Right kidney (tissue), 1 donor: ENCODE measurements at regions not wholly inside any gene's neighbourhood (a gene's known extent, or its start where the extent isn't known, plus 50 kb on each side); places are given as distances from the start of the nearest gene placed in this dataset.

Source experiments
- DNase-seq: peaks from one replicate; pipeline ENCODE4 v3.0.0-alpha.2; 2016

DNA sequence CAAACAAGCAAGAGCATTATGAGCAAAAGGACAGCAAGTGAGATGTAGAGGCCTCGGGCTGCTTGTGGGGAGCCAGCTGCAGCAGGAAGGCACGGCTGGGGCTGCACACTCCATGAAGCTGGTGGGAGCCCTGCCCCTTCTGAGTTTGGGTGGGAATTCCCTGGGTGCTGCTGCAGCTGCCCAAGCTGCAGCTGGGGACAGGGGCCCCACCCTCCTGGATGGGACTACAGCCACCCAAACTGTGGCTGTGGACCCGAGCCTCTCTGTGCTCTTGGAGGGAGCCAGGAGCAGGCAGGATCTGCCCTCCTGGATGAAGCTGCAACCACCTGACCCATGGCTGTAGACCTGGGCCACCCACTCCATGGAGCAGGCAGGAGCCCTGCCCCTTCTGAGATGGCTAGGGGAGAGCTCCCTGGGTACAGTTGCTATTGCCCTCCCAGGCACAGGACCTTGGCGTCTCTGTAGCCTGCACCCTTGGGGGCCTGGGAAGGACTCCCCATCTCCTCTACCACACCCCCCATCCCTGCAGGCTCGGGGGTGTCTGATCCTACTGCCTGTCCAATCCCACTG lies 159.1 kb downstream of the ERCC6L2 start:
- no peak for DNase-seq

GRCh38 chr9:96033896-96034295 lies 158.4 kb downstream of the ERCC6L2 start:
- DNase-seq = no peak

GRCh38 chr9:96031916-96032534 lies 156.5 kb downstream of the ERCC6L2 start:
- no peak for DNase-seq

GRCh38 chr9:96031366-96031824 lies 155.9 kb downstream of the ERCC6L2 start:
- DNase-seq = no peak

DNA sequence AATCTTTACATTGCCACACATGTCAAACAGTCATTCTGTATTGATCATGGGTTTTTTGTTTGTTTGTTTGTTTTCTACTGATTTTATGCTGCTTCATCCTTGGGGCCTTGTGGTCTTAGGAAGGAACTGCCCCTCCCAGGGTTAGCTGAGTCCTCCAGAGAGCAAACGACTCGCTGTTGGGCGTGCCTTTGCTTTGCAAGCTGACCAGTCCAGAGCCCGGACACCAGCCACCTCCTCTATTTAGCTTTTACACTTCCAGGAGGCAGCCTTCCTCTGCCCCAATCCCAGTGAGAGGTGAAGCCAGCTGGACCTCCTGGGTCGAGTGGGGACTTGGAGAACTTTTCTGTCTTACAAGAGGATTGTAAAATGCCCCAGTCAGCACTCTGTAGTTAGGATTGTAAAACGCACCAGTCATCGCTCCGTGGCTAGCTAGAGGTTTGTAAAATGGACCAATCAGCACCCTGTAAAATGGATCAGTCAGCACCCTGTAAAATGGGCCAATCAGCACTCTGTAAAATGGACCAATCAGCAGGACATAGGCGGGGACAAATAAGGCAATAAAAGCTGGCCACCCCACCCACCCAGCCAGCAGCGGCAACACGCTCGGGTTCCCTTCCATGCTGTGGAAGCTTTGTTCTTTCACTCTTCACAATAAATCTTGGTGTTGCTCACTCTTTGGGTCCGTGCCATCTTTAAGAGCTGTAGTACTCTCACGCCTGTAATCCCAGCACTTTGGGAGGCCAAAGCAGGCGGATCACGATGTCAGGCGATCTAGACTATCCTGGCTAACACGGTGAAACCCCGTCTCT lies 154.4 kb downstream of the ERCC6L2 start:
- DNase-seq = no peak

DNA sequence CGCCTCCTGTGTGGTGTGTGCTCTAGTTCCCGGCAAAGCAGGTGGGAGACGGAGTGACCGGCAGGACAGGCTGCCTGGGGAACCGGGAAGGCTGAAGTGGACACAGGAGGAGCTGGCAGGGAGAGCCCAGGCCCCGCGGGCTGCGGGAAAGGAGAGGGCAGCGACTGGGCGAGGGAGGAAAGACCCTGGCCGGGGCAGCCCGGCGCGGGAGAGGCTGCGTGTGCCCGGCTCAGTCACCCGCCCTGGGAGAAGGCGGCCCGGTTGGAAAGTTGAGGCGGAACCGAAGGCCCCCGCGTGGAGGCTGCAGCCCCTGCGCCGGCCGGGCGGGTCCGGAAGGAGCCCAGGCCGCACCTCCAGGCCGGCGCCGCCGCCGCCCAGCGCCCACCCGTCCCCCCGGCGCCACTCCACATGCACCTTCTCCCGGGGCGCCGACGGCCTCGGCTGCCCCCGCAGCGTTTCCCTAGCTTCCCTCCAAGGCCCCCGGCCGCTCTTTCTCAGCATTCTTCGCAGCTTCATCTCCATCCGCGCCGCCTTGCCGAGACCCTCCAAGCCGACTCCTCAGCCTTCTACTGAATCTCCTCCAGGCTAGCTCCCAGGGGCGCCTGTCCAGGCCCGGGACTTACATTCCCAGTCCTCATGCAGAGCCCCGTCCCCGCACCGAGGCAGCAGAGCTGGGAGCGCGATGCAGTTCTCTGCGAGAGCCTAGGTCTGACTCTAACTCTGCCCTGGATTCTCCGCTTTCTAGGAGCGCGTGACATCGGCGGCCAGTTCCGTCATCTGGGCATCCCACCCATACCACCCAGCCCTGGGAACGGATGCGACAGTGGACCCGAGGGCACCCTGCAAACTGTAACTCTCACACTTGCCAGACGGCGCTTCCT lies 152.0 kb downstream of the ERCC6L2 start:
- DNase-seq = peak; percentile 80

GRCh38 chr9:96026655-96027213 lies 151.2 kb downstream of the ERCC6L2 start:
- DNase-seq = no peak

- peak; percentile 29 for DNase-seq
Observed at GRCh38 chr9:96025995-96026602, 150.6 kb downstream of the ERCC6L2 start.

GRCh38 chr9:96023486-96023885 lies 148.0 kb downstream of the ERCC6L2 start:
- DNase-seq = no peak

DNA sequence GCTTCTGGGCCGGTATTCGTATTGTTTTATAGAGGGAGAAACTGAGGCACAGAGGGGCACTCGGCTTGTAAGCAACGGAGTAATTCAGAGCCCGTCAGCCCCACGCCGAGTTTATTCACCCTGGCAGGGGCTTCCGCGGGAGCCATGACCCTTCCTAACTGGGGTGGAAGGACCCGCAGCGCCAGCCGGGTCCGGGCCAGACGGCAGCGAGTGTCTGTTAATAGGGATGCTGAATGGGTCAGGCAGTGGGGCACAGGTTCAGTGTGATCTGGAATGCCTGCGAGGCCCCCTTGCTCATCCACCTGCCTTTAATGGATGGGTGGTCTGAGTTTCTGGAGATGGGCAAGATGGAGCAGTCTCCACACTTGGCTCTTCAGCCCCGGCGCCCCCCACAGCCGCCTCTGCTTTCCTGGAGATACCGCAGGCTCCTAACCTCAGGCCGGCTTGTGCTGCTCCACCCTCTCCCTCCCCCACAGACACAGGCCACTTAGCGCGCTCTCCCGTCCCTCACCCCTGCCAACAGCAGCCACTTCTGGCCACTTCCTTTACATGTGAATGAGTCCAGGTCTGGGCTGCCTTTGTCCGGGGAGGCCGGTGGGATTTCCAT lies 147.1 kb downstream of the ERCC6L2 start:
- DNase-seq = peak; percentile 58

DNA sequence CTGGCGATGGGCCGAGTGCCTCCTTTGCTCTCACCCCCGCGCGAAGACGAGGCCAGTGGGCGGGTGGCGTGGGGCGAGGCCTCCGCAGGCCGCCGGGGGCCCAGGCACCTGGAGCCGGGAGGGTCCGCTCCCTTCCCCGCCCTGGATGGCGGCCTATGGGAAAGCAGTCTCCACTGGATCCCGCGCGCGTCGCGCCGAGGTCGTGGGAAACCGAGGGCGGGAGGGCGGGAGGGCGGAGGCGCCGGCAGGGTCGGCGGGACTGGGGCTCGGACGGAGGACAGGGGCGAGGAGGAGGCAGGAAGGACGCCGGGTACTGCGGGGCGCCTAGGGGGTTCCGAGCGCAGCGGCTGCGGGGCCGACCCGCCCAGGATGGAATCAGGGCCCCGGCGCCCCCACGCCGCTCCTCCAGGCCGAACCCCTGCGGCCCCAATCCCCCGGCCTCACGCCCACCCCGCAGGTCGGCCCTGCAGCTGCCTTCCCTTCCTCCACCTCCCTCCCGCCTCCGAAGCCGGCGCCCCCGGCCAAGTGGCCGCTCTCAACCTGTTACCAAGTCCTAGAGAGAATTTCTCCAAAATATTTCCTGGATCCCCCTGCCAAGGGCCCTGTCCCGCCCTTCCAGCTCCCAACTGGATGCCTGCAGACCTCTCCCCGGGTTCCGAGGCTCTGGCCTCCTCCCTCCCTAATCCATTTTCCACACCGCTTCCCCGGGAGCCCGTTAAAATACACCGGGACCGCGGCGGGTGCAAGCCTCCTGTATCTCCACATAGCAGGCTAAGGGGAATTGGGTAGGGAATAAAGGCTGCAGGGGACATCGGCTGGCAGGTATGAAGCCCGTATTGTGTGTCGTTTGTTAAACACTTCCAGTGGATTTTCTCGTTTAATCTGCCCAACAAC lies 146.3 kb downstream of the ERCC6L2 start:
- peak; percentile 58 for DNase-seq

DNA sequence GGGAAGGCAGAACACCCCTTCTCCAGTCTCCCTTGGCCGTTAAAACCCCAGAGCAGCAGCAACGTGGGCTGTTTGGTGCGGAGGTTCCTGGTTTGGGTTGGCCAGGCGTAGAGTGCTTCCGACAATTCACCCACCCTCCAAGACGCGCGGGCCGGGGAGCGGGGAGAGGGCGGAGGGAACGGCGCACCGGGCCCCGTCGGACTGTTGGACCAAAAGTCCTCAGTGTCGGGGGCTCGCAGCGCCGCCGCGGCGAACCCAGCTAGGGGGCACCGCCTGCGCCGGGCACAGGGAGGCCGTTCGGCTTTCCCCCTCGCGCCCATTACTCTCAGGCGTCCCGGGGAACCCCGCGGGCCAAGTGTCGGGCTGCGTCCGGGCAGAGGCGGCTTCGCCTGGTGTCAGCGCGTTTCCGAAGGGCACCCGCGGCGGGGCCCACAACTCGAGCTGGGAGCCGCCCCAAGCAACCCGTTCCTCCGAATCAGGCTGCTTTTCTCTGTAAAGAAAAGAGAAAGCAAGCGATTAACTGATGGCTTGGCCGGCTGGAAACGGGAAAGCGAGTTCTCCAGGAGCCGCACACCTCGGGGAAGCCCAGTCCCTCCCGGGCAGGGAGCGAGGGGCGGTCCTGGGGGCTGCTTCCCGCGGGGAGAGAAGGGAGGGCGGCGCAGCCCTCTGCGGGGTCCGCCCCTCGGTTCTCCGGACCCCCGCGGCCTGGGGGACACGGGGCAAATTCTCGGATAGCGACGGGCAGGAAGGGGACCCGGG lies 145.5 kb downstream of the ERCC6L2 start:
- DNase-seq = peak; percentile 84

GRCh38 chr9:96020300-96020791 lies 144.9 kb downstream of the ERCC6L2 start:
- no peak for DNase-seq
